Transverse colon (tissue), 4 donors: ENCODE measurements at regions not wholly inside any gene's neighbourhood (a gene's known extent, or its start where the extent isn't known, plus 50 kb on each side); places are given as distances from the start of the nearest gene placed in this dataset.

Experiments
- CTCF ChIP-seq, 5 experiments: fragments of 200-600 bp in 3 of 5; fragments of 450-650 bp in 2 of 5; sonication (generic) in 3 of 5; IDR thresholded peaks; 1 replicate in 2 of 5; 2 replicates in 3 of 5; pipeline ENCODE4 v1.5.1; 2016 to 2017; ENCODE audit warnings: antibody characterized with exemption in 5 of 5, inconsistent platforms in 3 of 5, mild to moderate bottlenecking in 2 of 5, moderate library complexity in 1 of 5
- POLR2AphosphoS5 ChIP-seq, 3 donors: sonication (generic); formaldehyde crosslinking; IDR thresholded peaks; one replicate each; pipeline ENCODE4 v1.6.1; 2016; ENCODE audit warnings: antibody characterized with exemption in 3 of 3

- no peak for TF ChIP-seq CTCF (IDR thresholded peaks at IDR 0.05)
- no peak for TF ChIP-seq POLR2AphosphoS5 (IDR thresholded peaks at IDR 0.05)
Measured at GRCh38 chr1:47631411-47631995, 193.7 kb downstream of the FOXD2 start.
